T47D (cell line): ENCODE measurements at regions not wholly inside any gene's neighbourhood (a gene's known extent, or its start where the extent isn't known, plus 50 kb on each side); places are given as distances from the start of the nearest gene placed in this dataset.
"Not testable (repeated sequence)": the region's sequence is repeated elsewhere in the genome, so short reads cannot be mapped to it uniquely, and the experiment has no call there.

Experiments
- DNase-seq, 2 experiments: peaks; one replicate each; pipeline versions ENCODE4 v3.0.0 to v3.0.0-alpha.2; 2011 to 2012; ENCODE audit warnings: low read depth in 1 of 2, low spot score in 1 of 2
- JUND ChIP-seq: IDR thresholded peaks from 2 replicates; pipeline ENCODE4 v1.6.1; 2012; ENCODE audit warnings: low read depth
- in situ Hi-C: cut with HindIII; loops from 2 replicates; pipeline ENCODE4 v1.10.0; 2016; ENCODE audit warnings: low sequenced_read_pairs, low pct_unique_long_range_greater_than_20kb

DNA sequence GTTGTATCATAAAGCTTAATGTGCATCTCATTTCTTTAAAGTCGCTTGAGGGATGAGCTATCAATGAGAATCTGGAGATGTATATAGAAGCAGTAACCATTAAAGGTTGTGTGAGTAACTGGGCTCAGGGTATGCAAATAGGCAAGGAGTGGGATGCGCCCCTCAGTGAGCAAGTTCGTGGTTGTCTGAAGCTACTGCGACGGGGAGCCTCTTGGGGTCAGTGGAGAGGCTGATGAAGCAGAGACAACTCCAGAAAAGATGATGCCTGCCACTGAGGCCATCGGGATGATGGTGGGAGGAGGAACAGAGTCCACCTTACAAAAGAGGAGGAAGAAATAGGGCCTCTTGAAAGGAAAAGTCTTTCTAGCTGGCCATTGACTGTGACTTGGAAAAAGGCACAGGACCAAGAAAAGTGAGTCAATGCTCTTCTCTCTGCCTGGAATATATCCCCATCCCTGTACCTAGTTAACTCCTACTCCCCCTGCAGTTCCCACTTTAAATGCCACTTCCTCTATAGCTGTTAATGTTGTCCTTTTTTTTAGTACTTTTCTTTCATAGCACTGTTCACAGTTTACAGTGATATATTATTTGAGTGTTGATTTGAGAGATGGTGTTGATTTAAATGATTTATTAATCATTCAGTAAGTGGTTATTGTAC, 51.4 kb upstream of the LSM6 start:
- in situ Hi-C loops: no loop called here
- DNase-seq: no peak
- TF ChIP-seq JUND: no peak

DNA sequence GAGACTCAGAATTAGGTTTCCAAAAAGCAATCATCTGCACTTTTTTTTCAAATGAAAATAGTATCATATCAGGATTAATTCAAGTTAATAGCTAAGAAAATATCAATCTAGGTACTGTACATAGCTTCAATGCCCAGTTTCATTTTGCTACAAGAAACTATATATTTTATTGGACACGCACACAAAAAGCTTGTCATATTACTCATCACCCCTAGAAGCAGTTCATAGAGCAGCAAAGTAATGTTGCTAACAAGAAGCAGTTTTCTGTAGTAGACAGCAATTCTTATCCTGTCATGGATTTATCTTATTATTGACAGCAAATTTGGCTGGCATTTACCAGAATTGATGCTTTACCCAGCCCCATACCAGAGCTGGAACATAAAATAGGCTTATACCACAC, 52.3 kb upstream of the LSM6 start:
- DNase-seq: no peak
- no peak for TF ChIP-seq JUND
- in situ Hi-C loops: no loop called here

DNA sequence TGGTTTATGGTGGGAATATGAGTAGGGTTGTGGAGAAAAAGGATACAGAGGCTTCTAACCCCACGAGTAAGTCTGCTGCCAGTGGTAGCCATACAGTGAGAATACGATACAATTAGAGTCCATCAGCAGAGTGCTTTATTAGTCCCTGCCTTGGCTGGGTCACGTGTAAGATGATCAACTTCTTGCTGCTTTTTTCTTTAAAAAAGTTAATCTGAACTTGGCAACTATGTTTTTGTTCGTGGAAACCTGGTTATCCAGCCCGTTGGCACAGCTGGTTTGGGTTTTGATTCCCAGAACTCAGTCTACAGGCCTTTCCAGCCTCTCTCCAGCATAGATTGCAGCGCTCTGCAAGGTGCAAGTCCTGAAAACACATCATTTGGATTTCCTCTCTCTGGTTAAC, 53.1 kb upstream of the LSM6 start:
- in situ Hi-C loops: no loop called here
- no peak for DNase-seq
- TF ChIP-seq JUND: no peak

DNA sequence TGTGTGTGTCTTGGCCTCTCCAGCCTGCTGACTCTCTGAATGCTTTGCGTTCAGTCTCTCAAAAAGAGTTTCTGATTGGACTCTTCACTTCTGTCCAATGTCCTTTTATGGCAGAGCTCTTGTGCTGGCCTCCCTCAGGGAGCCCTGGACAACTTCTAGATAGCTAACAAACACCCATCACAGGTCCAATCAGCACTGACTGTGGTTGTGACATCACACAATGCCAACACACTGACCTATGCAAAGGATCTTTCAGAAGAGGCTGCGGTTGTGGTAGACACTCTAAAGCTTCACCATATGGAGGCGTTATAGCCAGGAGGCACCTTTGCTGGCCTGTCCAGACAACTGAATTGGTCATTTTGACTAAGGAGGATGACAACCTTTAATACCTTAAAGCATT, 53.8 kb upstream of the LSM6 start:
- no peak for TF ChIP-seq JUND
- no peak for DNase-seq
- in situ Hi-C loops: no loop called here

DNA sequence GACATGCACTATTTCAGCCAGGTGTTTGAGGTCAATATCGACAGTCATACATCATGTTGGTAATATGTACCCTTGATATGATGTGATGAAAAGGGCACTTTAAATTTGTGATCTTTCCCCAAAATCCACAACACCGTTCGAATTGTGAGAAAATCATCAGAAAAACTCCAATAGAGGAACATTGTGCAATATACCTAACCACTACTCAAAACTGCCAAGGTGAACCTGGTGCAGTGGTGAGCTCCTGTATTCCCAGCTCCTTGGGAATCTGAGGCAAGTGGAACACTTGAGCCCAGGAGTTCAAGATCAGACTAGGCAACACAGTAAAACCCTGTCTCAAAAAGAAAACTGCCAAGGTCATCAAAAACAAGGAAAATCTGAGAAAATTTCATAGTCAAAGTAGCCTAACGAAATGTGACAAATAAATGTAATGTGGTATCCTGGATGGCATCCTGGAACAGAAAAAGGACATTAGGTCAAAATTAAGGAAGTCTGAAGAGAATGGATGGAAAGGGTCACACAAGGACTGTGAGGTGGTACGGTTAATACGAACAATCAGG, 55.6 kb upstream of the LSM6 start:
- no peak for TF ChIP-seq JUND
- no peak for DNase-seq
- in situ Hi-C loops: no loop called here

DNA sequence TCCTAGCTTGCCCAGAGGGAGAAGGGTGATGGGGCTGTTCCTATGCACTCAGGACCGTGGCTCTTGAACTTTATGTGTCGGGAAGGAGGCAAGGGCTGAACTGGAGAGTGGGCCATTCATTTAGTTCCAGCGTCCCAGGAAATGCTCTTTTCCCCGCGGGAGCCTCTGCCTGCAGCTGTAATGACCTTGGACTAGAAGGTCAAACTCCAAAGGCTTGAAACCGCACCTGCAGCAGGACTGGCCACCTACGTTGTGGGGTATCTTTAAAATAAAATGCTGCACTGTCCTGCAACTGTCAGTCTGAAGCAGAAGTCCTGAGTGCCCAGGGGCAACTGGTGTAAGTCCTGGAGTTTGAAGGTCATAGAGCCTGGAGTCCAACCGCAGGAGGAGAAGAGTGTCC, 61.5 kb upstream of the LSM6 start:
- no peak for TF ChIP-seq JUND
- in situ Hi-C loops: no loop called here
- DNase-seq: no peak

DNA sequence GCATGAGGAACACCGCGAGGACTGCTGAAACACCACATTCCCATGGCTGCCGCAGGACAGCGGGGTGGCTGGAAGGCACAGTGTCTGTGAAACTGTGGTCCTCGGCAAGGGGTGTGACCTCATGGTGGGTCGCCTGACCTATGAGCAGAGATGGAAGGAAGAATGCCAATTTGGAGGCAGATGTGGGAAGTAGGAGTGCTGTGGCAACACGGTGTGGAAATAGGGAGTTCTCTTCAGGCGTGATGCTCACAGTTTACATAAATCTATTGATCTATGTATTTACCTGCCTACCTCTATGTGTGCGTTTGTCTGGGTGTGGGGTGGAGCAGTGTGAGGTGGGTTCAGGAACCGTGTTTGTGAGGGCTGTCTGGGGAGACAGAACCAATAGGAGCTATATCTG, 62.3 kb upstream of the LSM6 start:
- no peak for TF ChIP-seq JUND
- in situ Hi-C loops: no loop called here
- no peak for DNase-seq

DNA sequence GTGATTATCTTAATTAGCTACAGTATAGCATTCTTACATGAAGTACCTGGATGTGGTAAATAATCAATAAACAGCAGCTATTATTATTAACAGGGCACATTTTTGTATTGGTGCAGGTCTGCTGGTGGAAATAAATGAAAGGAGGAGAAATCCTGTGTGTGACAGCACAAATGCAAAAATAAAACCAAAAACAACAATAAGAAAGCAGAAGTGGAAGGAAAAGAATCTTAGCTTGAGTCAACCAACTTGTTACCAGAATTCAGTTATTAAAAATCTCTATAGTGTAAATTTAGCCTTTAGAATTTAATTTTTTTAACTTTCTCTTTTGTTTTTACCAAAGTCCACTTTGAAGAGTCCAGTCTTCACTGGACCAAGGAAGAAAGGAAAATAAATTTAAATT, 63.1 kb upstream of the LSM6 start:
- TF ChIP-seq JUND: no peak
- in situ Hi-C loops: no loop called here
- no peak for DNase-seq

DNA sequence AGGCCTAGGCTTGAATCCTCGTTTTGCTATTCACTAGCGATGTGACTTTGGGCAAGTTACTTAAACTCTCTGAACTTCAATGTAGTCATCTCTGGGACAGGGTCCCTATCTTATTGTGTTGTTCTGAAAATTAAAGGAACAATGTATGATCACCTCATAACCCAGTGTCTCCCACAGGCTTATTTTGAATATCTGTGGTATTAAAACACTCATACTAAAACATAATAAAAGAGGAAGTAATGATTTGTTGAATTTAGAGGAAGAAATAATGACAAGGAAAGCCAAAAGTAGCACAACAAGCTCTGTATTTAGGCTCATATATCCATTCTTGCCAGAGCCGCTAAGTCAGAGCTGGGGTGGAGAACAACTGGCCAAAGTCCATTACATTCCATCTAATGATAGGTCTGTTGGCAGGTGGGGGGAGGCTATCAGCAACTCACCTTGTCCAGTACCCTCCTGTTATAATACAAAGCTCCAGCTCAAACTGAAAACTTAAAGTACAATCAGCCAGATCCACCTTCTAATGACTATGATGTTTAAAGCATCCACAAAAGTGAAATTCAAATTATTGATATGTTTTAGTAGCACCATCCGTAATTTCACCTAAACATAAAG, 64.5 kb upstream of the LSM6 start:
- no peak for DNase-seq
- TF ChIP-seq JUND: no peak
- in situ Hi-C loops: no loop called here

DNA sequence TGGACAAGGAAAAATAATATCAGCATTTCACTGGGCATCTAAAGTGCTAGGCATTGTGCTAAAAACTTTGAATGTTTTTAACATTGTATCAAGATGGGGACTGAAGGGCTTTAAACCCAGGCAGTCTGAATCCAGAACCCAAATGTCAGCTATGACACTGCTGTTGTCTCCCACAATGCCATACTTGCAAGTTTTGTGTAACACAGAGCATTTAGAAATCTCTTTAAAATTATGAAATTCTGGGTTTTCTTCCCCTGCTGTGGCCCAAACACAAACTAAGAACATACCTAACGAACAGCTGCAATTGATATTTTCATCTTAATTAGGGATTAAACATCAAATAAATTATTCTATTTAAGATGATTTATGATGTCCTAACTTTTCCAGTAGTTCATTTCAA, 66.8 kb upstream of the LSM6 start:
- in situ Hi-C loops: no loop called here
- no peak for TF ChIP-seq JUND
- no peak for DNase-seq

DNA sequence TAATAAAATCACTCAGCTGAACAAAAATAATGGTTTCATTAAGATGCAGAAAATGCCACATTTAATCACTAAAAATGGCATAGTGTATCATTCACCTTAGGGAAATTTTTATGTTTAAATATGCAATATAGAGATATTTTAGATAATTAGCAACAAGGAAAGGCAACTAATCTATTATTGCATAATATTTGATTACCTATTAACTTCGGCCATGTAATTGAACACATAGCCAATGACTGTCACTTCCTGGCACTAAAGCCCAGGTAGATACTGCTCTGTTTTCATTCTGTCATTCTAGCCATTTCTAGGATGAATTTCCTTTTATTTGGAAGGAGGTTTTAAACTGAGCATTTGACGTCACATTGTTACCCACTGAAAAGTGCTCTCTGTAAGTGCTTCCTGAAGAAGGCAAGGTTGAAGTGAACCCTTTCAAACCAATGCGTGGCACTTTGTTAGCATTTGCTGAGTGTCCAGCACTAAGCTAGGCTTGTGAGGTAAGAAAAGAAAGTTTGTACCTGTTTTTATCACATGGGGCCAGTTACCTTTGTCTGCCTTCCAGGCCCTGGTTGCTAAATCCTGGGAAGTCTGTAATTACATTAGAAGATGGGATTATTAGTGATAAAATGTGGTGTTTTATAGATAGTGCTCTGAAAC, 67.8 kb upstream of the LSM6 start:
- in situ Hi-C loops: no loop called here
- no peak for DNase-seq
- no peak for TF ChIP-seq JUND

DNA sequence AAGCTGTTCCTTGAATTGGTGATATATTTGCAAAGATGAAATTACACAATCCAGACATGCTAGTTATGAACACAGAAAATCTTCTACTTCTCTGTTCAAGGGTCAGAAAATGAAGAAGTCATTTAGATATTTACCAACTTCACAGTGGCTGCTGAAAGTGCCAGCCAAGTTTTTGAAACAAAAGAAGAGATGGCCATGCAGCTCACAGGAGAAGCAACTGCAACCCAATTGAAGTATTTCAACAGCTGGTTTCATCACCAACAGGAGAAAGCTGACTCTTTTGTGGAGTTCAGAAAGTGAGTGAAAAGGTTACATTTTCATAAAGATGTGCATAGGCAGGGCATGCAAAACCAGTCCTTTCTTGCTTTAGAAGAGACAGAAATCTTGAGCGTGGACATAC, 70.1 kb upstream of the LSM6 start:
- DNase-seq: no peak
- in situ Hi-C loops: no loop called here
- TF ChIP-seq JUND: no peak

DNA sequence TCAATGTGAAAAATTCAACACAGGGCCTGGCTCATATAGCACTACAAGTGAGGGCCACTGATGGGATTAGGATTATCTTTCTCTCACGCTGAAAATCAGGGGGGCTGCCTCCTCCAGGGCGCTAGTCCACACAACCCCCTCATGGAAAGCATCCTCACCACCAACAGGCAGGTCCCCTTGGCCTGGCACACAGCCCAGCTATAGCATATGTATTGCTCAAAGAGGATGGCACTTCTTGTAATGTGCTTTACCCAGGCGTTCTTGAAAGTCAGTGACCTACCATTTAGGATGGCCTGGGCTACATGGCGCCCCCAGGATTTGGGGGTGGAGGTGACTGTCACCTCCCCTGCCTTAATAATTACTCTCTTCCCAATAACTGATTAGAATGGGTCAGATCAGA, 71.0 kb upstream of the LSM6 start:
- in situ Hi-C loops: no loop called here
- no peak for DNase-seq
- TF ChIP-seq JUND: no peak

DNA sequence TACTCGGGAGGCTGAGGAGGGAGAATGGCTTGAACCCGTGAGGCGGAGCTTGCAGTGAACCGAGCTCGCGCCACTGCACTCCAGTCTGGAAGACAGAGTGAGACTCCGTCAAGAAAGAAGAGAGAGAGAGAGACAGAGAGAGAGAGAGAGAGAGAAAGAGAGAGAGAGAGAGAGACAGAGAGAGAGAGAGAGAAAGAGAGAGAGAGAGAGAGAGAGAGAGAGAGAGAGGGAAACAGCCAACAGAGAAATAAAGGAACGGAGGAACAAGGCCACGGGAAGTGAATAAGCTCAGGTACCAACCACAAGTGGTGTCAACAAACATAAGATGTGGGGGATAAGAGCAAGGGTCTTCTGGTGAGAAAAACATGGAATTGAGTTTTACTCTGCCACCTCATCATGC, 71.5 kb upstream of the LSM6 start:
- in situ Hi-C loops, DNase-seq: not testable (repeated sequence)
